GM12878 (cell line): ENCODE measurements at regions not wholly inside any gene's neighbourhood (a gene's known extent, or its start where the extent isn't known, plus 50 kb on each side); places are given as distances from the start of the nearest gene placed in this dataset.

Experiments used
- ATAC-seq: fragments of 200-7000 bp; cut with Tn5 transposase; 3 replicates; pipeline ENCODE4 v1.9.1; 2020; ENCODE audit warnings: mild to moderate bottlenecking, moderate library complexity
- BruUV-seq: library from RNA; stranded (reverse); fragments of 400-500 nt; replicated peaks from 2 replicates; lab custom pipeline; 2021; lab: Mats Ljungman, UMichigan
- CTCF ChIA-PET: fragments of 300-600 bp; sonication (Branson Sonifier 250); formaldehyde crosslinking; extraction: SDS; loops from one replicate; lab custom pipeline; 2021; ENCODE audit warnings: inconsistent platforms; lab: Yijun Ruan, JAX
- POLR2A ChIA-PET: fragments of 350-600 bp; formaldehyde crosslinking; extraction: SDS; loops from one replicate; lab custom pipeline; 2021; ENCODE audit warnings: inconsistent platforms; lab: Charles Lee
- RAD21 ChIA-PET: fragments of 300-600 bp; sonication (Branson Sonifier 250); formaldehyde crosslinking; loops from one replicate; lab custom pipeline; 2023; ENCODE audit warnings: antibody characterized with exemption; ENCODE audit not compliant: unreplicated experiment; lab: Charles Lee
- SMC1A ChIA-PET: fragments of 300-600 bp; sonication (Branson Sonifier 250); formaldehyde crosslinking; loops from one replicate; lab custom pipeline; 2023; ENCODE audit not compliant: unreplicated experiment, uncharacterized antibody; lab: Charles Lee
- DNase-seq: peaks from one replicate; pipeline ENCODE4 v3.0.0-alpha.2; 2011; ENCODE audit warnings: low read depth, low spot score
- FAIRE-seq: peaks from 3 replicates; lab custom pipeline; 2011; peaks lifted over from hg19 to GRCh38; lab: Jason Lieb, UNC
- H2AFZ ChIP-seq: 2 replicates; pipeline ENCODE4 v1.6.0; 2011; ENCODE audit warnings: low read depth, low read length, control low read depth; ENCODE audit not compliant: control insufficient read depth
- H3K27ac ChIP-seq: 2 replicates; pipeline ENCODE4 v1.5.1; 2011; ENCODE audit warnings: control low read depth; ENCODE audit not compliant: control insufficient read depth, insufficient read depth
- H3K27me3 ChIP-seq, 2 experiments: replicated peaks in 1 of 2; 2 replicates each; pipeline versions ENCODE4 v1.6.0 to v1.6.1; 2011; ENCODE audit warnings: low read length in 1 of 2; ENCODE audit not compliant: control insufficient read depth in 2 of 2, insufficient read depth in 2 of 2
- H3K36me3 ChIP-seq, 2 experiments: 2 replicates each; pipeline ENCODE4 v1.5.1; 2011; ENCODE audit warnings: low read length in 1 of 2; ENCODE audit not compliant: control insufficient read depth in 2 of 2, insufficient read depth in 2 of 2
- H3K4me1 ChIP-seq: 2 replicates; pipeline ENCODE4 v1.6.1; 2011; ENCODE audit warnings: mild to moderate bottlenecking, low read length, moderate library complexity, mixed read lengths; ENCODE audit not compliant: control insufficient read depth, insufficient read depth
- H3K4me2 ChIP-seq: 2 replicates; pipeline ENCODE4 v1.6.0; 2011; ENCODE audit warnings: control low read depth; ENCODE audit not compliant: control insufficient read depth, insufficient read depth
- H3K4me3 ChIP-seq: fragments of 200-600 bp; sonication (generic); 2 replicates; pipeline ENCODE4 v1.5.1; 2016
- H3K79me2 ChIP-seq: 2 replicates; pipeline ENCODE4 v1.6.0; 2011; ENCODE audit warnings: low read length; ENCODE audit not compliant: control insufficient read depth, insufficient read depth
- H3K9ac ChIP-seq: 2 replicates; pipeline ENCODE4 v1.8.0; 2011; ENCODE audit warnings: low read length, control low read depth, mixed read lengths; ENCODE audit not compliant: control insufficient read depth, insufficient read depth
- H3K9me3 ChIP-seq: replicated peaks from 3 replicates; pipeline ENCODE4 v1.5.1; 2011; ENCODE audit warnings: mild to moderate bottlenecking, low read length; ENCODE audit not compliant: control insufficient read depth, insufficient read depth
- H4K20me1 ChIP-seq: 2 replicates; pipeline ENCODE4 v1.6.0; 2011; ENCODE audit not compliant: control insufficient read depth, insufficient read depth
- ATF7 ChIP-seq: fragments of 450-650 bp; IDR thresholded peaks from 2 replicates; pipeline ENCODE4 v1.6.1; 2016; ENCODE audit warnings: low read depth, mild to moderate bottlenecking
- CBX5 ChIP-seq: sonication (generic); IDR thresholded peaks from 2 replicates; pipeline ENCODE4 v1.6.1; 2016; ENCODE audit warnings: low read depth, moderate library complexity, mild to moderate bottlenecking, inconsistent platforms
- CHD2 ChIP-seq: IDR thresholded peaks from 2 replicates; pipeline ENCODE4 v1.6.1; 2011; ENCODE audit warnings: low read depth, low read length, improper control_type of control experiment, borderline replicate concordance
- EGR1 ChIP-seq, 2 experiments: IDR thresholded peaks; 1 replicate in 1 of 2; 2 replicates in 1 of 2; pipeline ENCODE4 v1.6.1; 2011 to 2012; ENCODE audit warnings: low read depth in 2 of 2, low read length in 2 of 2, borderline replicate concordance in 1 of 2, mild to moderate bottlenecking in 1 of 2, moderate library complexity in 1 of 2
- ELK1 ChIP-seq: IDR thresholded peaks from 2 replicates; pipeline ENCODE4 v1.6.1; 2012; ENCODE audit warnings: low read depth, low read length, improper control_type of control experiment
- KAT2A ChIP-seq: conservative IDR thresholded peaks from 2 replicates; pipeline ENCODE4 v1.6.1; 2011; ENCODE audit warnings: low read depth, low read length; ENCODE audit not compliant: control insufficient read depth
- KDM1A ChIP-seq: fragments of 200-600 bp; sonication (generic); IDR thresholded peaks from 2 replicates; pipeline ENCODE4 v1.6.1; 2016; ENCODE audit warnings: borderline replicate concordance
- MXI1 ChIP-seq: fragments of 150-350 bp; IDR thresholded peaks from 2 replicates; pipeline ENCODE4 v1.6.1; 2011; ENCODE audit warnings: low read depth, mild to moderate bottlenecking, inconsistent platforms, low read length, improper control_type of control experiment
- NR2F1 ChIP-seq: fragments of 450-650 bp; conservative IDR thresholded peaks from 2 replicates; pipeline ENCODE4 v1.6.1; 2017; ENCODE audit warnings: mild to moderate bottlenecking
- PML ChIP-seq: IDR thresholded peaks from 2 replicates; pipeline ENCODE4 v1.6.1; 2012; ENCODE audit warnings: low read length, inconsistent platforms
- SREBF2 ChIP-seq: IDR thresholded peaks from 2 replicates; pipeline ENCODE4 v1.6.1; 2012; ENCODE audit warnings: mild to moderate bottlenecking, low read length
- SRF ChIP-seq, 2 experiments: IDR thresholded peaks; 2 replicates each; pipeline ENCODE4 v1.6.1; 2011; ENCODE audit warnings: low read depth in 2 of 2, low read length in 2 of 2, mild to moderate bottlenecking in 1 of 2, moderate library complexity in 1 of 2
- TCF7 ChIP-seq: IDR thresholded peaks from 2 replicates; pipeline ENCODE4 v1.6.1; 2014; ENCODE audit warnings: antibody characterized with exemption, borderline replicate concordance
- ZNF207 ChIP-seq: fragments of 450-650 bp; IDR thresholded peaks from 2 replicates; pipeline ENCODE4 v1.6.1; 2014; ENCODE audit warnings: antibody characterized with exemption, mild to moderate bottlenecking, borderline replicate concordance
- WGBS: methylation state at CpG from one replicate; pipeline ENCODE4 v1.1.6; 2016; ENCODE audit warnings: low lambda C conversion rate; ENCODE audit not compliant: insufficient replicate concordance, insufficient coverage; ENCODE audit errors: missing lambda C conversion rate; 5-methylcytosine and 5-hydroxymethylcytosine counted together
- in situ Hi-C: fragments of 300-500 bp; cut with MboI; formaldehyde crosslinking; loops from 9 replicates; pipeline ENCODE4 v1.14.3; 2018; ENCODE audit warnings: mixed read lengths
- intact Hi-C: fragments of 100-400 bp; cut with micrococcal nuclease; formaldehyde crosslinking; loops from one replicate; pipeline ENCODE4 v1.14.2; 2022; ENCODE audit not compliant: unreplicated experiment
- TF ChIP-seq, protein P1 (sequence below): fragments of 450-650 bp; IDR thresholded peaks from 2 replicates; pipeline ENCODE4 v1.6.1; 2017; ENCODE audit warnings: antibody characterized with exemption, mild to moderate bottlenecking, moderate library complexity

DNA sequence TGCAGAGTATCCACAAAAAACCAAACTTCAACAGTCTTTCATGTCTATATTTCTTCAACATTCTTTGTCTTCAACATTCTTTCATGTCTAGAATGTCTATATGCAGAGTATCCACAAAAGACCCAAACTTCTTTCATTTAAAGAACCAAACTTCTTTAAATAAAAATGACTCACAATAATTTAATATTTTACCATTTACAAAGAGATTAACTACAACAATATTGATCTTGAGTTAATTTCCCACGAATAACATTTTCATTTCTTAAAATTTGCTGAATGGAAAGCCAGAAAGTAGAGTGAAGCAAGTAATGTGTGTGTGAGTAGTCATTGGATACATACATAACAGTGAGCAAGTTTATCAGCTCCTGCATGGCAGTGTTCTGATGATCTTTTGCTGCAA lies 1069.7 kb downstream of the EFNB2 start, which contains the start of gene DAOA:
TSS of gene DAOA (plus strand) at position 301 of the 400 bp plus-strand sequence.
- CTCF ChIA-PET = no interaction called here

More for the DNA sequence above, 1069.7 kb downstream of the EFNB2 start, which contains the start of gene DAOA:
- in situ Hi-C loops (no loop called here), intact Hi-C loops (no loop called here)
- H3K9ac ChIP-seq = no peak within 1 kb of the TSS
- BruUV-seq = no TSS peak
- ATAC-seq = no peak
- WGBS = 0% methylated on average over 1 of the region's 1 CpG
- no peak within 1 kb of the TSS for H3K4me3 ChIP-seq
- H2AFZ ChIP-seq = no peak within 1 kb of the TSS
- no peak for DNase-seq
- TF ChIP-seq KDM1A (no peak), NR2F1 (no peak), TCF7 (no peak), ELK1 (no peak), ZNF207 (no peak), CBX5 (no peak), CHD2 (no peak), SRF (IDR thresholded peaks at IDR 0.05; ENCODE audit: low read depth in 2 of 2, low read length in 2 of 2) (no peak), PML (no peak), KAT2A (no peak), ATF7 (no peak), SREBF2 (no peak), EGR1 (IDR thresholded peaks at IDR 0.05; ENCODE audit: borderline replicate concordance in 1 of 2, low read depth in 2 of 2, low read length in 2 of 2) (no peak), MXI1 (no peak)
- TF ChIP-seq, protein P1, sequence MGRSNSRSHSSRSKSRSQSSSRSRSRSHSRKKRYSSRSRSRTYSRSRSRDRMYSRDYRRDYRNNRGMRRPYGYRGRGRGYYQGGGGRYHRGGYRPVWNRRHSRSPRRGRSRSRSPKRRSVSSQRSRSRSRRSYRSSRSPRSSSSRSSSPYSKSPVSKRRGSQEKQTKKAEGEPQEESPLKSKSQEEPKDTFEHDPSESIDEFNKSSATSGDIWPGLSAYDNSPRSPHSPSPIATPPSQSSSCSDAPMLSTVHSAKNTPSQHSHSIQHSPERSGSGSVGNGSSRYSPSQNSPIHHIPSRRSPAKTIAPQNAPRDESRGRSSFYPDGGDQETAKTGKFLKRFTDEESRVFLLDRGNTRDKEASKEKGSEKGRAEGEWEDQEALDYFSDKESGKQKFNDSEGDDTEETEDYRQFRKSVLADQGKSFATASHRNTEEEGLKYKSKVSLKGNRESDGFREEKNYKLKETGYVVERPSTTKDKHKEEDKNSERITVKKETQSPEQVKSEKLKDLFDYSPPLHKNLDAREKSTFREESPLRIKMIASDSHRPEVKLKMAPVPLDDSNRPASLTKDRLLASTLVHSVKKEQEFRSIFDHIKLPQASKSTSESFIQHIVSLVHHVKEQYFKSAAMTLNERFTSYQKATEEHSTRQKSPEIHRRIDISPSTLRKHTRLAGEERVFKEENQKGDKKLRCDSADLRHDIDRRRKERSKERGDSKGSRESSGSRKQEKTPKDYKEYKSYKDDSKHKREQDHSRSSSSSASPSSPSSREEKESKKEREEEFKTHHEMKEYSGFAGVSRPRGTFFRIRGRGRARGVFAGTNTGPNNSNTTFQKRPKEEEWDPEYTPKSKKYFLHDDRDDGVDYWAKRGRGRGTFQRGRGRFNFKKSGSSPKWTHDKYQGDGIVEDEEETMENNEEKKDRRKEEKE = no peak
- no peaks in the 10 kb centered on the region for H3K4me1 ChIP-seq
- H3K79me2 ChIP-seq = no peaks in the 10 kb centered on the region
- FAIRE-seq = no peak
- H3K4me2 ChIP-seq = no peak within 1 kb of the TSS
- H3K36me3 ChIP-seq = no peaks in the 10 kb centered on the region
- ChIA-PET RAD21 (no interaction called here), POLR2A (no interaction called here), SMC1A (no interaction called here)
- H3K9me3 ChIP-seq = no peaks in the 10 kb centered on the region
- no peak within 1 kb of the TSS for H3K27ac ChIP-seq
- no peaks in the 10 kb centered on the region for H4K20me1 ChIP-seq
- H3K27me3 ChIP-seq = no peaks in the 10 kb centered on the region
